GM23248 (cell line): ENCODE measurements at regions not wholly inside any gene's neighbourhood (a gene's known extent, or its start where the extent isn't known, plus 50 kb on each side); places are given as distances from the start of the nearest gene placed in this dataset.

Source experiments
- EZH2 ChIP-seq: fragments of 200-600 bp; sonication (generic); IDR thresholded peaks from 2 replicates; pipeline ENCODE4 v1.6.1; 2018; ENCODE audit warnings: antibody characterized with exemption, mild to moderate bottlenecking; ENCODE audit not compliant: insufficient read depth, poor library complexity, severe bottlenecking
- EZH2phosphoT487 ChIP-seq: fragments of 200-600 bp; sonication (generic); IDR thresholded peaks from 2 replicates; pipeline ENCODE4 v1.6.1; 2018; ENCODE audit warnings: antibody characterized with exemption, moderate library complexity, mild to moderate bottlenecking, low read depth; ENCODE audit not compliant: insufficient read depth

DNA sequence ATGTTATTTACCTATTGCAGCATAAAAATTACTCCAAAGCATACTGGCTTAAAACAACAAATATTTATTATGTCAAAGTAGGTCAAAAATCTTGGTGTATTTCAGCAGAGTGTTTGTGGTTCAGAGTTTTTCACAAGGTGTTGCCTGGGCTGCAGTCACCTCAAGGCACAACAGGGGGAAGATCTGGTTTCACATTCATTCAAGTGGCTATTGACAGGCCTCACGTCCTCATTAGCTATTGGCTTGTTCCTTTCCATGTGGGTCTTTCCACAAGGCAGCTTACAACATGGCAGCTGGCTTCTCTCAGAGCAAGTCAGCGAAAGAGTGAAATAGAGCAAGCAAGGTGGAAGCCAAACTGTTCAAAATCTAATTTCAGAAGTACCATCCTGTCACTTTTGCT lies 602.9 kb downstream of the OLFM4 start:
- TF ChIP-seq EZH2 = no peak
- no peak for TF ChIP-seq EZH2phosphoT487
